Liver (tissue), 8 donors: ENCODE measurements at regions not wholly inside any gene's neighbourhood (a gene's known extent, or its start where the extent isn't known, plus 50 kb on each side); places are given as distances from the start of the nearest gene placed in this dataset.

Source experiments
- DNase-seq: peaks from one replicate; pipeline ENCODE4 v3.0.0-alpha.2; 2017; ENCODE audit warnings: low spot score
- H3K27ac ChIP-seq, 2 donors: one replicate each; pipeline ENCODE4 v1.7.0; 2013; ENCODE audit warnings: inconsistent platforms in 2 of 2, low read length in 2 of 2, control low read depth in 1 of 2, low read depth in 1 of 2, mild to moderate bottlenecking in 1 of 2
- H3K27me3 ChIP-seq, 4 donors: one replicate each; pipeline versions ENCODE4 v1.6.1 to v1.7.0; 2013; ENCODE audit warnings: low read length in 3 of 4, inconsistent platforms in 1 of 4, mild to moderate bottlenecking in 1 of 4, moderate library complexity in 1 of 4; ENCODE audit not compliant: control insufficient read depth in 4 of 4, insufficient read depth in 4 of 4
- H3K36me3 ChIP-seq, 4 donors: one replicate each; pipeline versions ENCODE4 v1.6.1 to v1.7.0; 2013; ENCODE audit warnings: low read length in 3 of 4, mild to moderate bottlenecking in 3 of 4, low read depth in 1 of 4, moderate library complexity in 1 of 4; ENCODE audit not compliant: control insufficient read depth in 4 of 4, insufficient read depth in 3 of 4
- H3K4me1 ChIP-seq, 4 donors: one replicate each; pipeline versions ENCODE4 v1.6.1 to v1.7.0; 2013; ENCODE audit warnings: low read length in 3 of 4, mild to moderate bottlenecking in 3 of 4, moderate library complexity in 1 of 4; ENCODE audit not compliant: control insufficient read depth in 4 of 4, insufficient read depth in 4 of 4
- H3K4me3 ChIP-seq, 3 donors: one replicate each; pipeline versions ENCODE4 v1.6.1 to v1.7.0; 2013; ENCODE audit warnings: low read length in 3 of 3, control low read depth in 1 of 3, low read depth in 1 of 3, mild to moderate bottlenecking in 1 of 3
- H3K9ac ChIP-seq, 2 donors: one replicate each; pipeline ENCODE4 v1.7.0; 2013; ENCODE audit warnings: low read length in 2 of 2, mild to moderate bottlenecking in 2 of 2, moderate library complexity in 2 of 2, control low read depth in 1 of 2, low read depth in 1 of 2
- H3K9me3 ChIP-seq, 4 donors: one replicate each; pipeline versions ENCODE4 v1.6.1 to v1.7.0; 2013; ENCODE audit warnings: low read length in 3 of 4; ENCODE audit not compliant: control insufficient read depth in 4 of 4
- ATF3 ChIP-seq: IDR thresholded peaks from 2 replicates; pipeline ENCODE4 v1.6.1; 2016; ENCODE audit warnings: antibody characterized with exemption
- CTCF ChIP-seq: fragments of 150-350 bp; IDR thresholded peaks from 2 replicates; pipeline ENCODE4 v1.5.1; 2017; ENCODE audit warnings: improper control_type of control experiment, low read depth, low read length; ENCODE audit not compliant: missing input control
- EGR1 ChIP-seq, 2 donors: IDR thresholded peaks; 2 replicates each; pipeline ENCODE4 v1.6.1; 2016 to 2018; ENCODE audit warnings: antibody characterized with exemption in 2 of 2, low read depth in 2 of 2
- FOXA1 ChIP-seq: IDR thresholded peaks from 2 replicates; pipeline ENCODE4 v1.6.1; 2016; ENCODE audit warnings: antibody characterized with exemption
- FOXA2 ChIP-seq: IDR thresholded peaks from 2 replicates; pipeline ENCODE4 v1.6.1; 2016; ENCODE audit warnings: antibody characterized with exemption
- GABPA ChIP-seq, 2 donors: IDR thresholded peaks in 1 of 2; conservative IDR thresholded peaks in 1 of 2; 2 replicates each; pipeline ENCODE4 v1.6.1; 2016; ENCODE audit warnings: antibody characterized with exemption in 2 of 2, mild to moderate bottlenecking in 1 of 2, moderate library complexity in 1 of 2
- HNF4A ChIP-seq, 2 donors: conservative IDR thresholded peaks; 2 replicates each; pipeline ENCODE4 v1.6.1; 2016; ENCODE audit warnings: antibody characterized with exemption in 2 of 2, mild to moderate bottlenecking in 2 of 2
- HNF4G ChIP-seq: IDR thresholded peaks from 2 replicates; pipeline ENCODE4 v1.6.1; 2016; ENCODE audit warnings: antibody characterized with exemption
- JUND ChIP-seq, 2 donors: IDR thresholded peaks; 2 replicates each; pipeline ENCODE4 v1.6.1; 2016; ENCODE audit warnings: antibody characterized with exemption in 2 of 2
- MAX ChIP-seq: IDR thresholded peaks from 2 replicates; pipeline ENCODE4 v1.6.1; 2016; ENCODE audit warnings: antibody characterized with exemption
- NR2F2 ChIP-seq: IDR thresholded peaks from 2 replicates; pipeline ENCODE4 v1.6.1; 2016; ENCODE audit warnings: antibody characterized with exemption
- RAD21 ChIP-seq, 2 donors: IDR thresholded peaks; 2 replicates each; pipeline ENCODE4 v1.6.1; 2016; ENCODE audit warnings: antibody characterized with exemption in 2 of 2, mild to moderate bottlenecking in 2 of 2
- REST ChIP-seq: IDR thresholded peaks from 2 replicates; pipeline ENCODE4 v1.6.1; 2016; ENCODE audit warnings: antibody characterized with exemption, mild to moderate bottlenecking
- RXRA ChIP-seq, 2 donors: IDR thresholded peaks; 2 replicates each; pipeline ENCODE4 v1.6.1; 2017 to 2018; ENCODE audit warnings: antibody characterized with exemption in 2 of 2, mild to moderate bottlenecking in 1 of 2
- SP1 ChIP-seq: IDR thresholded peaks from 2 replicates; pipeline ENCODE4 v1.6.1; 2018; ENCODE audit warnings: antibody characterized with exemption, mild to moderate bottlenecking
- TAF1 ChIP-seq: conservative IDR thresholded peaks from 2 replicates; pipeline ENCODE4 v1.6.1; 2016; ENCODE audit warnings: antibody characterized with exemption, mild to moderate bottlenecking
- YY1 ChIP-seq: IDR thresholded peaks from 2 replicates; pipeline ENCODE4 v1.6.1; 2016; ENCODE audit warnings: antibody characterized with exemption, mild to moderate bottlenecking
- ZBTB33 ChIP-seq: IDR thresholded peaks from 2 replicates; pipeline ENCODE4 v1.6.1; 2016; ENCODE audit warnings: antibody characterized with exemption
- WGBS: extraction: QIAGEN DNeasy Blood & Tissue Kit; methylation state at CpG from one replicate; pipeline ENCODE4 v1.1.7; 2013; 5-methylcytosine and 5-hydroxymethylcytosine counted together
- donor health status: healthy.
- donor health status: healthy.
- donor health status: healthy.
- donor health status: healthy.
- donor health status: healthy.

GRCh38 chr15:98057453-98057852 is 97.0 kb downstream of the ARRDC4 start:
- 64% methylated on average over 1 of the region's 1 CpG for WGBS
- peaks cover 0 to 4% (median 1%) of the 10 kb centered on the region in 4 donors for H3K9me3 ChIP-seq

More at GRCh38 chr15:98057453-98057852, 97.0 kb downstream of the ARRDC4 start:
- no peak overlapping the region for H3K4me3 ChIP-seq
- H3K9ac ChIP-seq, result no peak overlapping the region
- no peaks in the 10 kb centered on the region for H3K27me3 ChIP-seq
- TF ChIP-seq YY1, result no peak
- TF ChIP-seq EGR1 (IDR thresholded peaks at IDR 0.05; ENCODE audit: low read depth in 2 of 2), result no peak
- no peak for TF ChIP-seq ATF3
- TF ChIP-seq TAF1, result no peak
- no peak for TF ChIP-seq RAD21 (IDR thresholded peaks at IDR 0.05)
- TF ChIP-seq FOXA1, result no peak
- no peak for TF ChIP-seq CTCF
- no peak for TF ChIP-seq REST
- TF ChIP-seq NR2F2, result no peak
- TF ChIP-seq JUND (IDR thresholded peaks at IDR 0.05), result no peak
- no peak for TF ChIP-seq ZBTB33
- no peak for TF ChIP-seq RXRA (IDR thresholded peaks at IDR 0.05)
- no peak for TF ChIP-seq SP1
- no peak for TF ChIP-seq GABPA (IDR thresholded peaks at IDR 0.05 in 1 of 2, conservative IDR thresholded peaks at IDR 0.05 in 1 of 2)
- TF ChIP-seq FOXA2, result no peak
- TF ChIP-seq HNF4A (conservative IDR thresholded peaks at IDR 0.05), result no peak
- no peak for TF ChIP-seq MAX
- TF ChIP-seq HNF4G, result no peak
- no peaks in the 10 kb centered on the region for H3K36me3 ChIP-seq
- no peaks in the 10 kb centered on the region for H3K4me1 ChIP-seq
- no peak overlapping the region for H3K27ac ChIP-seq
- no peak for DNase-seq
